ENCODE measurements at regions not wholly inside any gene's neighbourhood (a gene's known extent, or its start where the extent isn't known, plus 50 kb on each side); places are given as distances from the start of the nearest gene placed in this dataset.

GRCh38 chr12:108065069-108065468, 64.0 kb upstream of the WSCD2 start:
- Histone ChIP-seq H3K27me3 (replicated peaks; ENCODE audit: insufficient read depth) (no peaks in the 10 kb centered on the region), H3K27ac (no peak overlapping the region), H3K9me3 (no peaks in the 10 kb centered on the region), H3K36me3 (no peaks in the 10 kb centered on the region), H3K4me3 (no peak overlapping the region), H3K4me1 (replicated peaks) (no peaks in the 10 kb centered on the region)
- intact Hi-C loops (cut with DNase I): no loop called here
- 30% methylated on average over 7 of the region's 7 CpGs for WGBS
- no peak for DNase-seq (ENCODE audit: low spot score)
- TF ChIP-seq POLR2AphosphoS5 (IDR thresholded peaks at IDR 0.05) (no peak), POLR2A (IDR thresholded peaks at IDR 0.05) (no peak), CTCF (IDR thresholded peaks at IDR 0.05) (no peak)

GRCh38 chr12:108066583-108067577, 62.2 kb upstream of the WSCD2 start:
- Histone ChIP-seq H3K27me3 (replicated peaks; ENCODE audit: insufficient read depth) (no peaks in the 10 kb centered on the region), H3K27ac (no peak overlapping the region), H3K4me3 (no peak overlapping the region), H3K4me1 (replicated peaks) (no peaks in the 10 kb centered on the region), H3K36me3 (no peaks in the 10 kb centered on the region), H3K9me3 (no peaks in the 10 kb centered on the region)
- no peak for DNase-seq (ENCODE audit: low spot score)
- intact Hi-C loops (cut with DNase I): no loop called here
- TF ChIP-seq CTCF (IDR thresholded peaks at IDR 0.05): no peak
- no peak for TF ChIP-seq POLR2AphosphoS5 (IDR thresholded peaks at IDR 0.05)
- TF ChIP-seq POLR2A (IDR thresholded peaks at IDR 0.05): no peak
- 76% methylated on average over 9 of the region's 9 CpGs for WGBS

- Histone ChIP-seq H3K27ac (no peak overlapping the region), H3K4me3 (no peak overlapping the region), H3K4me1 (replicated peaks) (no peaks in the 10 kb centered on the region), H3K27me3 (replicated peaks; ENCODE audit: insufficient read depth) (no peaks in the 10 kb centered on the region), H3K9me3 (no peaks in the 10 kb centered on the region), H3K36me3 (no peaks in the 10 kb centered on the region)
- no peak for DNase-seq (ENCODE audit: low spot score)
- TF ChIP-seq POLR2AphosphoS5 (IDR thresholded peaks at IDR 0.05) (no peak), POLR2A (IDR thresholded peaks at IDR 0.05) (no peak), CTCF (IDR thresholded peaks at IDR 0.05) (no peak)
- WGBS: 68% methylated on average over 5 of the region's 5 CpGs
- intact Hi-C loops (cut with DNase I): no loop called here
Measured at GRCh38 chr12:108069651-108070165, 59.4 kb upstream of the WSCD2 start.

- Histone ChIP-seq H3K27ac (no peak overlapping the region), H3K36me3 (no peaks in the 10 kb centered on the region), H3K4me1 (replicated peaks) (no peaks in the 10 kb centered on the region), H3K27me3 (replicated peaks; ENCODE audit: insufficient read depth) (no peaks in the 10 kb centered on the region), H3K9me3 (no peaks in the 10 kb centered on the region), H3K4me3 (no peak overlapping the region)
- TF ChIP-seq CTCF (IDR thresholded peaks at IDR 0.05) (no peak), POLR2A (IDR thresholded peaks at IDR 0.05) (no peak), POLR2AphosphoS5 (IDR thresholded peaks at IDR 0.05) (no peak)
- no peak for DNase-seq (ENCODE audit: low spot score)
- 56% methylated on average over 3 of the region's 3 CpGs for WGBS
- intact Hi-C loops (cut with DNase I): no loop called here
Measured at GRCh38 chr12:108075561-108075960, 53.5 kb upstream of the WSCD2 start.
